ENCODE measurements at regions not wholly inside any gene's neighbourhood (a gene's known extent, or its start where the extent isn't known, plus 50 kb on each side); places are given as distances from the start of the nearest gene placed in this dataset.

DNA sequence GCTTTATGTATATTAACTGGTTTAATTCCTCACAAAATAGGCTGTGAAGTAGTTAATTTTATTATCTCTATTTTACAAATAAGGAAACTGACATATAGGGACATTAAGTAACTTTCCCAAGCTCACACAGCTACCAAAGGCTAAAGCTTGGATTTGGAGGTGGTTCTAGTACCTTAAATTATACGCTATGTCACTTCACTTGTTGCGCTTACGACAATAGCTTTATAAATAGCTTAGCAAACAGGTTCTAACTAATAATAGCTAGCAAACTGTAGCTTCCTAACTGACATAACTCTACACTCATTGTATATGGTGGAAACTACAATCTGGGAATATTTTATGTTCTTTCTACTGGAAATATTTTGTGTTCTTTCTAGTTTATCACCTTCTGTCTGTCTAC, 666.4 kb upstream of the CPEB2 start:
- dilution Hi-C loops (cut with MboI; ENCODE audit: extremely low pct_ligation_motif_present, low sequenced_read_pairs) = no loop called here
- Histone ChIP-seq H3K4me1 (ENCODE audit: control insufficient read depth, extremely low read depth, insufficient read depth, low read length) (peaks cover 19% of the 10 kb centered on the region), H3K27ac (ENCODE audit: control insufficient read depth, insufficient read depth, low read length) (no peak overlapping the region), H3K27me3 (ENCODE audit: control insufficient read depth, extremely low read depth, insufficient read depth, low read length) (no peaks in the 10 kb centered on the region), H3K36me3 (ENCODE audit: control insufficient read depth in 2 of 2, extremely low read depth in 1 of 2, insufficient read depth in 2 of 2, low read length in 2 of 2) (no peaks in the 10 kb centered on the region), H3K4me3 (ENCODE audit: control insufficient read depth in 2 of 3, extremely low read depth in 1 of 3, insufficient read depth in 2 of 3, low read depth in 1 of 3, low read length in 3 of 3) (no peak overlapping the region), H3K9me3 (ENCODE audit: control insufficient read depth, low read depth, low read length) (no peaks in the 10 kb centered on the region), H3K79me2 (ENCODE audit: control insufficient read depth, insufficient read depth, low read length) (no peaks in the 10 kb centered on the region), H3K9ac (ENCODE audit: control insufficient read depth, extremely low read depth, insufficient read depth, low read length) (no peak overlapping the region), H4K20me1 (ENCODE audit: control insufficient read depth, extremely low read depth, insufficient read depth, low read length) (no peaks in the 10 kb centered on the region), H3K4me2 (ENCODE audit: control insufficient read depth, extremely low read depth, insufficient read depth, low read depth, low read length) (no peak overlapping the region), H3K9me1 (ENCODE audit: control insufficient read depth, extremely low read depth, insufficient read depth, low read length) (no peaks in the 10 kb centered on the region), H2AFZ (ENCODE audit: control insufficient read depth, low read length) (no peak overlapping the region)
- DNase-seq (ENCODE audit: low read depth, low spot score) = no peak
- FAIRE-seq = no peak
- TF ChIP-seq CTCF (optimal IDR thresholded peaks at IDR 0.05 in 1 of 3, IDR thresholded peaks at IDR 0.05 in 1 of 3, conservative IDR thresholded peaks at IDR 0.05 in 1 of 3; ENCODE audit: extremely low read depth in 1 of 3, insufficient read depth in 2 of 3, low read length in 3 of 3) (no peak), EZH2 (IDR thresholded peaks at IDR 0.05; ENCODE audit: low read length) (no peak)

GRCh38 chr4:14336656-14337055, 665.6 kb upstream of the CPEB2 start:
- Histone ChIP-seq H3K4me2 (ENCODE audit: control insufficient read depth, extremely low read depth, insufficient read depth, low read depth, low read length) (peak overlapping the region; percentile 13), H3K9ac (ENCODE audit: control insufficient read depth, extremely low read depth, insufficient read depth, low read length) (no peak overlapping the region), H3K4me3 (ENCODE audit: control insufficient read depth in 2 of 3, extremely low read depth in 1 of 3, insufficient read depth in 2 of 3, low read depth in 1 of 3, low read length in 3 of 3) (no peak overlapping the region), H3K4me1 (ENCODE audit: control insufficient read depth, extremely low read depth, insufficient read depth, low read length) (peaks cover 19% of the 10 kb centered on the region), H3K9me3 (ENCODE audit: control insufficient read depth, low read depth, low read length) (no peaks in the 10 kb centered on the region), H3K27ac (ENCODE audit: control insufficient read depth, insufficient read depth, low read length) (no peak overlapping the region), H4K20me1 (ENCODE audit: control insufficient read depth, extremely low read depth, insufficient read depth, low read length) (no peaks in the 10 kb centered on the region), H3K27me3 (ENCODE audit: control insufficient read depth, extremely low read depth, insufficient read depth, low read length) (no peaks in the 10 kb centered on the region), H3K79me2 (ENCODE audit: control insufficient read depth, insufficient read depth, low read length) (no peaks in the 10 kb centered on the region), H3K36me3 (ENCODE audit: control insufficient read depth in 2 of 2, extremely low read depth in 1 of 2, insufficient read depth in 2 of 2, low read length in 2 of 2) (no peaks in the 10 kb centered on the region), H3K9me1 (ENCODE audit: control insufficient read depth, extremely low read depth, insufficient read depth, low read length) (no peaks in the 10 kb centered on the region), H2AFZ (ENCODE audit: control insufficient read depth, low read length) (no peak overlapping the region)
- no peak for DNase-seq (ENCODE audit: low read depth, low spot score)
- dilution Hi-C loops (cut with MboI; ENCODE audit: extremely low pct_ligation_motif_present, low sequenced_read_pairs) = no loop called here
- TF ChIP-seq CTCF (optimal IDR thresholded peaks at IDR 0.05 in 1 of 3, IDR thresholded peaks at IDR 0.05 in 1 of 3, conservative IDR thresholded peaks at IDR 0.05 in 1 of 3; ENCODE audit: extremely low read depth in 1 of 3, insufficient read depth in 2 of 3, low read length in 3 of 3) (no peak), EZH2 (IDR thresholded peaks at IDR 0.05; ENCODE audit: low read length) (no peak)
- FAIRE-seq = peak; percentile 91
